ENCODE measurements at regions not wholly inside any gene's neighbourhood (a gene's known extent, or its start where the extent isn't known, plus 50 kb on each side); places are given as distances from the start of the nearest gene placed in this dataset.

DNA sequence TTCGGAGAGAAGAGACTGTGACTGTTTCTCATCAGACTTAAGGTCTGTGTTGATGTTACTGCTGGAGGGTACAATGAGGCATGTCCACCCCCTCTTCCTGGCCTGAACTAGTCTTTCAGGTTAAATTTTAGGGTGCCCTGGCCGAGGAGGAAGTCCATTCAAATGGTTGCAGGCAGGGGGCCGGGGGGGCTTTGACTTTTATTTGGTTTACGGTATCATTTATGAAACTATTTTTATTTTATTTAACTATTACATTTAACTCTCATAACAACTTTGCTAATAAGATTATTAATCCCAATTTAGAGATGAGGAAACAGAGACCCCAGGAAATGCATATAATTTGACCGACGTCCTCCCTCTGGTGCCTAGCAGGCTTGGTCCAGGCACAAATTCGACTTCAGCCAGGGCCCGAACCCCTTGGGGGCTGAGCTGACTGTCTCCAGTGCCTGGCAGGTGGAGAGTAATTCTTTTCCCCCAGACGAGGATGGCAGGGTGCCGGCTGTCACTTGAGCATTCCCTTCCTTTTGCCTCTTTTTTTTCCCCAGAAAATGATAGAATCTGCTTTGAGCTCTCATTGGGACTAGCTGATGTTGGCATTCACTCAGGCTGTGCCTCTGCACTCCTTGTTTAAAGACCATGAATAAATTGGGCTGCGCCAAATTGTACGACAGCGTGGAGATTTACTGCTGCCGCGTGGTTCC, 255.3 kb upstream of the SALL3 start:
- TF ChIP-seq GLMP (CRISPR knock-in tag; IDR thresholded peaks at IDR 0.05; ENCODE audit: borderline replicate concordance) = no peak
- no peak for TF ChIP-seq SP2 (CRISPR knock-in tag; IDR thresholded peaks at IDR 0.05)
- no peak for TF ChIP-seq CTCF (CRISPR knock-in tag; IDR thresholded peaks at IDR 0.05)
- no peak for TF ChIP-seq ZBTB25 (CRISPR knock-in tag; IDR thresholded peaks at IDR 0.05)
- no peak for TF ChIP-seq JUND (CRISPR knock-in tag; IDR thresholded peaks at IDR 0.05)
- no peak for TF ChIP-seq EP300 (IDR thresholded peaks at IDR 0.05; ENCODE audit: low read depth in 2 of 2, low read length in 2 of 2)
- no peak for TF ChIP-seq EP300 (CRISPR knock-in tag; IDR thresholded peaks at IDR 0.05; ENCODE audit: borderline replicate concordance)
- no peak for TF ChIP-seq PHF21A (CRISPR knock-in tag; IDR thresholded peaks at IDR 0.05)
- no peak for TF ChIP-seq FOSL2 (CRISPR knock-in tag; IDR thresholded peaks at IDR 0.05)

All from HepG2 (cell line).